GM12891 (cell line): ENCODE measurements at regions not wholly inside any gene's neighbourhood (a gene's known extent, or its start where the extent isn't known, plus 50 kb on each side); places are given as distances from the start of the nearest gene placed in this dataset.

ENCODE experiments used
- POLR2A ChIP-seq: IDR thresholded peaks from 2 replicates; pipeline ENCODE4 v1.6.1; 2011; ENCODE audit warnings: low read depth, low read length, control low read depth
- POLR2AphosphoS5 ChIP-seq: IDR thresholded peaks from 2 replicates; pipeline ENCODE4 v1.6.1; 2011; ENCODE audit warnings: low read depth, low read length, control low read depth

DNA sequence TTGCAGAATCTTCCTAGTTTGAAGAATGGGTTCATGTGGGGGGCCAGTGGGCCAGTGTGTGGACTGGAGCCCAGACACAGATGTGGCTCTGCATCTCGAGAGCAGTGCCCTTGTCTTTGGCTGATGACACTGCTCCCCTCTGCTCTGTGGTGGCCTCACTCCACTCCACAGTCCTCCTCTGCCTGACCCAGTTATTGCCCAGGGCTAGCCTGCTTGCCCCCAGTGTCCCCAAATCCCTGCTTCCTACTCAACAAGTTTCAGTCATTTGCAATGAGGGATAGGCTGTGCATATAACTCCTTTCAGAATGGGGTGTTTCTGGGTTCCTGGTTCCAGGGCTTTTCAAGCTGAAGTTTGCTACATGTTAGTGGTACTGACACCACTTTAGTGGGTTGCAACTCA, 177.5 kb downstream of the SNX10 start:
- TF ChIP-seq POLR2AphosphoS5 (no peak), POLR2A (no peak)
